WERI-Rb-1 (cell line): ENCODE measurements at regions not wholly inside any gene's neighbourhood (a gene's known extent, or its start where the extent isn't known, plus 50 kb on each side); places are given as distances from the start of the nearest gene placed in this dataset.

Source experiments
- DNase-seq: peaks from one replicate; pipeline ENCODE4 v3.0.0-alpha.2; 2020
- H3K27ac ChIP-seq: fragments of 250-450 bp; sonication (Bioruptor Pico); 2 replicates; pipeline ENCODE4 v1.5.1; 2020; ENCODE audit warnings: mild to moderate bottlenecking, moderate library complexity
- H3K27me3 ChIP-seq: fragments of 250-450 bp; sonication (Bioruptor Pico); 2 replicates; pipeline ENCODE4 v1.5.1; 2021; ENCODE audit warnings: mild to moderate bottlenecking, low read depth, moderate library complexity; ENCODE audit not compliant: insufficient read depth, severe bottlenecking
- H3K36me3 ChIP-seq: fragments of 250-450 bp; sonication (Bioruptor Pico); 2 replicates; pipeline ENCODE4 v1.5.1; 2020; ENCODE audit warnings: mild to moderate bottlenecking, moderate library complexity
- H3K4me3 ChIP-seq: 2 replicates; pipeline ENCODE4 v1.5.1; 2011; ENCODE audit warnings: low read depth, mild to moderate bottlenecking, control low read depth, low read length
- H3K9me3 ChIP-seq: fragments of 250-450 bp; sonication (Bioruptor Pico); 2 replicates; pipeline ENCODE4 v1.5.1; 2021; ENCODE audit warnings: mild to moderate bottlenecking, moderate library complexity; ENCODE audit not compliant: severe bottlenecking
- TF ChIP-seq, protein P1 (sequence below): IDR thresholded peaks from 2 replicates; pipeline ENCODE4 v1.5.1; 2011; ENCODE audit warnings: low read depth, mild to moderate bottlenecking, control low read depth, inconsistent platforms, low read length

DNA sequence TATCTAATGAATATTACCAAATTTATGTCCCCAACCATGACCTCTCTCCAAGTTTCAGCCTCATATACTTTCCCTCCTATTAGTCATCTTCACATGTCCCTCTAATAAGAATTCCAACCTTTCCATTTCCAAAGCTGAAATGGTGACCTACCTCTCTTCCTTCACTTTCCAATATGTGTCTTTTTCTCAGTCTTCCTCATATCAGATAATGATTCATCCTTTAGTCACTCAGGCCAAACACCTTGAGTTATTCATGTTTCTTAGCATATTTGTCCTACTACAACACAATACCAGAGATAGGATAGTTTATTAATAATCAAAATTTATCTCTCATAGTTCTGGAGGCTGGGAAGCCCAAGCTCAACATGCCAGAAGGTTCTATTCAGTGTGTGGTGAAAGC, 318.5 kb upstream of the ZWINT start:
- TF ChIP-seq, protein P1, sequence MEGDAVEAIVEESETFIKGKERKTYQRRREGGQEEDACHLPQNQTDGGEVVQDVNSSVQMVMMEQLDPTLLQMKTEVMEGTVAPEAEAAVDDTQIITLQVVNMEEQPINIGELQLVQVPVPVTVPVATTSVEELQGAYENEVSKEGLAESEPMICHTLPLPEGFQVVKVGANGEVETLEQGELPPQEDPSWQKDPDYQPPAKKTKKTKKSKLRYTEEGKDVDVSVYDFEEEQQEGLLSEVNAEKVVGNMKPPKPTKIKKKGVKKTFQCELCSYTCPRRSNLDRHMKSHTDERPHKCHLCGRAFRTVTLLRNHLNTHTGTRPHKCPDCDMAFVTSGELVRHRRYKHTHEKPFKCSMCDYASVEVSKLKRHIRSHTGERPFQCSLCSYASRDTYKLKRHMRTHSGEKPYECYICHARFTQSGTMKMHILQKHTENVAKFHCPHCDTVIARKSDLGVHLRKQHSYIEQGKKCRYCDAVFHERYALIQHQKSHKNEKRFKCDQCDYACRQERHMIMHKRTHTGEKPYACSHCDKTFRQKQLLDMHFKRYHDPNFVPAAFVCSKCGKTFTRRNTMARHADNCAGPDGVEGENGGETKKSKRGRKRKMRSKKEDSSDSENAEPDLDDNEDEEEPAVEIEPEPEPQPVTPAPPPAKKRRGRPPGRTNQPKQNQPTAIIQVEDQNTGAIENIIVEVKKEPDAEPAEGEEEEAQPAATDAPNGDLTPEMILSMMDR = no peak
- Histone ChIP-seq H3K27me3 (no peaks in the 10 kb centered on the region), H3K36me3 (no peaks in the 10 kb centered on the region), H3K9me3 (peaks cover 5% of the 10 kb centered on the region), H3K4me3 (no peak overlapping the region), H3K27ac (no peak overlapping the region)
- no peak for DNase-seq

DNA sequence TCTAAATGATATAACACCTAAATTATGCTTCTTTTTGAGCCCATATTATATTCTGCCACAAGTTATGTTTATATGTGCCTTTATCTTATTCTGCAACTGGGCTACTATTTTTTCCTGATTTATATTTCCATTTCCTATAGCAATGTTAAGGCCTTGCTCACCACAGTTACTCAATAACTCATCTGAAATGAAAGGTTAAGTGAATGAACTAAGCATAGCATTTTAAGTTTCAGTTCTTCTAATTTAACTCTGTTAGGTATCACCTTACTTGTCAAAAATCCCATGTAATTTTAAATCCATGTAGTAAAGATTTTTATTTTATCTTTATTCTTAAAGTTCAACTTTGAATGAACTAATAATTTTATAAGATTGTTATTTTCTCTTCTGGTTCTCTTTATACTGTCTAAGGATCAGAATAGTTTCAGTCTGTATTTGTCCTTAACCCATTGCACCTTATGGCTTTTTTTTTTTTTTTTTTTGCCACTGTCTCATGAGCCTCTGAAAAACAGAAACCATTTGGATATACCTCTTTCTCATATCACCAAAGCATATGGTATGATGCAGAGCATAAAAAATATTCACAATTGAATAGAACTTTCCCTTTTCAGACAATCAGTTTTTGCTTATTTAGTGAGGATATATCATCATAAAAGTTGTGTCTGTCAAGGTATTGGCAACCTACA, 301.8 kb upstream of the ZWINT start:
- no peaks in the 10 kb centered on the region for H3K9me3 ChIP-seq
- H3K27ac ChIP-seq = no peak overlapping the region
- H3K27me3 ChIP-seq = no peaks in the 10 kb centered on the region
- TF ChIP-seq, protein P1 = no peak
- no peak overlapping the region for H3K4me3 ChIP-seq
- no peaks in the 10 kb centered on the region; the same call in 1 of the 2 replicates for H3K36me3 ChIP-seq
- DNase-seq = no peak

DNA sequence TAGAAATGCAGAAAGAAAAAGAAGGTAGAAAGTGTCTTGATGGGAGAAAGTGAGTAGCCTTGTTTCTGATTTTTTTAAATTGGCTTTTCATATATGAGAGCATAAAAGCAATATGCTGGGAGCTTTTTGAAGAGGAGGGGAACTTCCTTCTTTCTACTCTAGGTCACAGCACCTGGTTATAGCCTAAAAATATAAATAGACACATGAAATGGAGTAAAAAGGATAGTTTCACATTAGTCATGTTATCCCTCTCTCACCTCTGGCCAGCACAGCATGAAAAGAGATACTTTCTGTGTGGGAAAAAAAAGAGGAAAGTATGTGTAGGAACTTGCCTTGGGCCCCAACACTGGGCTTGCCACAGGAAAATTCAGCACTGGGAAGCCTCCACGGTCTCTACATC, 292.2 kb upstream of the ZWINT start:
- no peak overlapping the region for H3K4me3 ChIP-seq
- no peak for DNase-seq
- H3K27me3 ChIP-seq = no peaks in the 10 kb centered on the region
- TF ChIP-seq, protein P1 = no peak
- H3K27ac ChIP-seq = no peak overlapping the region
- H3K9me3 ChIP-seq = no peaks in the 10 kb centered on the region
- H3K36me3 ChIP-seq = no peaks in the 10 kb centered on the region

DNA sequence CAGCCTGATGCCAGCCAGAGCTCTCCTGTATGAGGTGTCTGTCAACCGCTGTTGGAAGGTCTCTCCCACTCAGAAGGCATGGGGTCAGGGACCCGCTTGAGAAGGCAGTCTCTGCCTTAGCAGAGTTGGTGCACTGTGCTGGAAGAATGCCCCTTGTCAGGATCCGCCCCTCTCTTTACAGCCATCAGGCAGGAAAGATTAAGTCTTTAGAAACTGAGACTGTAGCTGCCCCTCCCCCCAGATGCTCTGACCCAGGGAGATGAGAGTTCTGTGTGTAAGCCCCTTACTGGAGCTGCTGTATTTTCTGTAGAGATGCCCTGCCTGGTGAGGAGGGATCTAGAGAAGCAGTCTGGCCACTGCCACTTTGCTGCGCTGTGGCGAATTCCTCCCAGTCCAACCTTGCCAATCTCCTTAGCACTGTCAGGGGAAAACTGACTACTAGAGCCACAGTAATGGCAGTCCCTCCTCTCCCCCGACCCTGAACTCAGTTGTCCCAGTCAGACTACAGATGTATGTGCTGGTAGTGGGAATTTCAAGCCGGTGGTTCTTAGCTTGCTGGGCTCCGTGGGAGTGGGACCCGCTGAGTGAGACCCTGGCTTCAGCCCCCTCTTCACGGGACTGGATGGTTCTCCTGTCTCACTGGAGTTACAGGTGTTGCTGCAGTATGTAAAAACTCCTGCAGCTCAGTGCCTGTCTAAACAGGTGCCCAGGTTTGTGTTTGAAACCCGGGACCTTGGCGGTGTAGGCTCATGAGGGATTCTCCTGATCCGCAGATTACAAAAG, 285.5 kb upstream of the ZWINT start:
- TF ChIP-seq, protein P1 = no peak
- no peak overlapping the region for H3K4me3 ChIP-seq
- no peaks in the 10 kb centered on the region for H3K36me3 ChIP-seq
- no peaks in the 10 kb centered on the region for H3K27me3 ChIP-seq
- no peak overlapping the region for H3K27ac ChIP-seq
- H3K9me3 ChIP-seq = no peaks in the 10 kb centered on the region
- DNase-seq = peak; percentile 82

DNA sequence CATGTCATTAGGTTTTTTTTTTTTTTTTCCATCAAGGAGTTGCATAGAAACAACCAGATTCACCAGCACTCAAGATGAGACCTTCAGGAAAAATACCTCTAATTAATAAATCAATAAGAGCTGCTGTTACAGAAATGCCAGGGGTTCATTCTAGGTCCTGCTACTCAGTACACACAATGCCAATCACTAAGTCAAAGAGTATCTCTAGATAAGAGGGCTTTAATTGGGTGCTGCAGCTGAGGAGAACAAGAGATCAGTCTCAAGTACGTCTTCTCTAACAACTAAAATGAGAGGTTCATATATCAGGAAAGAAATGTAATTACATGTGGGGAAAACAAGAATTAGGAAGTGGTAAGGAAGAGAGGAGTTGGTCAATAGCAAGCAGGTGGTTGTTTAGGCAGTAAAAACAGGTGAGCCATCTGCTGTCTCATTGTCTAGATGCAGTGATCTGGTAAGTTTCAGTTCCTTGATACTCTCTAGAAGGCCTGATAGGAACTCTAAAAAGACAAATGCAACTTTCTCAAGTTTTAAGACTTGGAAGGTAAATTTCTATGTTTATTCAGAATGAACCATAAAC, 272.9 kb upstream of the ZWINT start:
- H3K36me3 ChIP-seq = no peaks in the 10 kb centered on the region
- H3K27ac ChIP-seq = no peak overlapping the region
- no peaks in the 10 kb centered on the region for H3K9me3 ChIP-seq
- TF ChIP-seq, protein P1 = no peak
- no peak overlapping the region for H3K4me3 ChIP-seq
- no peak for DNase-seq
- H3K27me3 ChIP-seq = no peaks in the 10 kb centered on the region
